ENCODE measurements at regions not wholly inside any gene's neighbourhood (a gene's known extent, or its start where the extent isn't known, plus 50 kb on each side); places are given as distances from the start of the nearest gene placed in this dataset.
A peak's percentile ranks its signal among the peaks of the same experiment; 100 is the strongest.

GRCh38 chr16:29318037-29318436 is 88.5 kb downstream of the NPIPB11 start:
- Histone ChIP-seq H2BK5ac (ENCODE audit: low read depth, low read length, poor library complexity, severe bottlenecking) (peak overlapping the region; percentile 42), H3K9me3 (ENCODE audit: control insufficient read depth, insufficient read depth, low read length) (no peaks in the 10 kb centered on the region), H3K9me1 (ENCODE audit: insufficient read depth, low read length) (peaks cover 10% of the 10 kb centered on the region; the same call in 1 of the 2 replicates), H2BK120ac (ENCODE audit: low read depth, low read length) (peak overlapping the region; percentile 81), H3K18ac (ENCODE audit: low read depth, low read length) (peak overlapping the region; percentile 74; the same call in 1 of the 2 replicates), H2AK5ac (ENCODE audit: low read depth, low read length) (peak overlapping the region; percentile 100), H3K27me3 (ENCODE audit: control insufficient read depth, insufficient read depth, low read length) (no peaks in the 10 kb centered on the region), H3K79me1 (ENCODE audit: low read depth in 1 of 2, low read length in 2 of 2) (peaks cover 0 to 12% of the 10 kb centered on the region in 2 experiments; a peak in 2 of 4 replicates), H2BK20ac (ENCODE audit: low read depth, low read length) (peak overlapping the region; percentile 79; the same call in 1 of the 2 replicates), H2AK9ac (replicated peaks; ENCODE audit: low read depth, low read length, poor library complexity) (no peak overlapping the region), H3K4me1 (ENCODE audit: control insufficient read depth, insufficient read depth, low read length) (peaks cover 17% of the 10 kb centered on the region; the same call in 1 of the 2 replicates), H3K14ac (replicated peaks; ENCODE audit: low read depth, low read length) (peak overlapping the region; percentile 93), H3K9ac (ENCODE audit: low read depth, low read length) (peak overlapping the region; percentile 47; the same call in 1 of the 2 replicates), H3K23ac (ENCODE audit: low read depth, low read length) (0 out of 2 replicates have a peak overlapping the region, but pooled peaks have one; percentile 62), H4K8ac (ENCODE audit: low read depth in 2 of 2, low read length in 2 of 2) (peak overlapping the region; percentile 57 to 74; a peak in 3 of 4 replicates), H2AFZ (replicated peaks; ENCODE audit: low read length, poor library complexity) (no peak overlapping the region), H3K4ac (ENCODE audit: low read depth, low read length) (peak overlapping the region; percentile 96), H4K20me1 (ENCODE audit: insufficient read depth, low read length) (no peaks in the 10 kb centered on the region), H3K27ac (ENCODE audit: insufficient read depth, low read length) (peak overlapping the region; percentile 83), H2BK15ac (ENCODE audit: low read depth, low read length) (peak overlapping the region; percentile 96; the same call in 1 of the 3 replicates), H3K56ac (ENCODE audit: extremely low read depth, insufficient read depth, low read length) (peak overlapping the region; percentile 43; the same call in 1 of the 2 replicates), H3K4me2 (ENCODE audit: low read depth, low read length) (no peak overlapping the region), H3K36me3 (ENCODE audit: control insufficient read depth, insufficient read depth, low read length) (peaks cover 1% of the 10 kb centered on the region; the same call in 1 of the 2 replicates), H4K91ac (ENCODE audit: insufficient read depth, low read depth, low read length) (peak overlapping the region; percentile 93), H3K4me3 (ENCODE audit: insufficient read depth, low read depth, low read length) (no peak overlapping the region), H4K5ac (ENCODE audit: low read depth, low read length) (peak overlapping the region; percentile 73; the same call in 1 of the 2 replicates)
- no peak for ATAC-seq (ENCODE audit: low read depth)
- DNase-seq: no peak
- in situ Hi-C loops (cut with MboI; ENCODE audit: low sequenced_read_pairs) (no loop called here), dilution Hi-C loops (cut with HindIII; ENCODE audit: low sequenced_read_pairs, unreplicated experiment) (no loop called here), intact Hi-C loops (cut with micrococcal nuclease) (no loop called here)
- BruUV-seq (replicated peaks): no TSS peak
- TF ChIP-seq FOS (IDR thresholded peaks at IDR 0.05; ENCODE audit: low read depth, low read length) (no peak), NFE2L2 (IDR thresholded peaks at IDR 0.05; ENCODE audit: low read depth, low read length) (no peak), CTCF (conservative IDR thresholded peaks at IDR 0.05; ENCODE audit: low read depth, low read length) (no peak), BHLHE40 (IDR thresholded peaks at IDR 0.05; ENCODE audit: low read depth, low read length) (no peak), RAD21 (IDR thresholded peaks at IDR 0.05; ENCODE audit: low read length) (no peak), MAZ (IDR thresholded peaks at IDR 0.05; ENCODE audit: borderline replicate concordance, low read depth, low read length) (no peak), ELK1 (IDR thresholded peaks at IDR 0.05; ENCODE audit: borderline replicate concordance, low read depth, low read length) (no peak), MXI1 (IDR thresholded peaks at IDR 0.05; ENCODE audit: borderline replicate concordance, low read depth, low read length) (no peak), MAFK (IDR thresholded peaks at IDR 0.05; ENCODE audit: low read depth, low read length) (no peak)
- WGBS, 2 experiments (ENCODE audit: extremely low coverage in 2 of 2, insufficient read length in 1 of 2): 100% methylated on average over 9 of the region's 16 CpGs; no CpG with 5 or more reads in 1 of the 2 experiments
- POLR2A ChIA-PET (ENCODE audit: unreplicated experiment): no interaction called here
- CTCF ChIA-PET: no interaction called here

All from IMR-90 (cell line).